K562 (cell line): ENCODE measurements at regions not wholly inside any gene's neighbourhood (a gene's known extent, or its start where the extent isn't known, plus 50 kb on each side); places are given as distances from the start of the nearest gene placed in this dataset.
A peak's percentile ranks its signal among the peaks of the same experiment; 100 is the strongest.

ENCODE experiments used
- ATAC-seq: fragments of 200-7000 bp; cut with Tn5 transposase; 3 replicates; pipeline ENCODE4 v1.9.1; 2020; ENCODE audit warnings: moderate library complexity
- BruUV-seq: library from RNA; stranded (reverse); fragments of 400-500 nt; replicated peaks from 2 replicates; lab custom pipeline; 2021; lab: Mats Ljungman, UMichigan
- CTCF ChIA-PET: fragments of 300-600 bp; formaldehyde crosslinking; extraction: SDS; loops from one replicate; lab custom pipeline; 2021; ENCODE audit warnings: low intra/inter-chr PET ratio; lab: Yijun Ruan, JAX
- POLR2A ChIA-PET: fragments of 300-600, 350-650 bp; sonication (Branson Sonifier 250); formaldehyde crosslinking; extraction: SDS; loops from one replicate; lab custom pipeline; 2021; ENCODE audit warnings: antibody characterized with exemption, inconsistent platforms; lab: Yijun Ruan, JAX
- DNase-seq, 4 experiments: peaks; one replicate each; pipeline versions ENCODE4 v3.0.0 to v3.0.0-alpha.2; 2011 to 2018; ENCODE audit warnings: low spot score in 3 of 4, mixed read lengths in 3 of 4; ENCODE audit errors: extremely low read depth in 1 of 4
- FAIRE-seq: peaks from 2 replicates; lab custom pipeline; 2011; peaks lifted over from hg19 to GRCh38; lab: Jason Lieb, UNC
- H2AFZ ChIP-seq: 2 replicates; pipeline ENCODE4 v1.6.0; 2011; ENCODE audit warnings: low read depth, low read length, control low read depth, inconsistent platforms
- H3K27ac ChIP-seq: fragments of 200-600 bp; 3 replicates; pipeline ENCODE4 v1.8.0; 2011; ENCODE audit warnings: low read depth, mild to moderate bottlenecking, control low read depth, inconsistent platforms, low read length, moderate library complexity, mixed read lengths; ENCODE audit errors: extremely low read depth
- H3K27me3 ChIP-seq, 2 experiments: fragments of 300-600 bp in 1 of 2; 2 replicates in 1 of 2; 3 replicates in 1 of 2; pipeline versions ENCODE4 v1.6.0 to v1.8.0; 2011; ENCODE audit warnings: inconsistent platforms in 2 of 2, low read length in 2 of 2, mild to moderate bottlenecking in 1 of 2, mixed read lengths in 1 of 2, moderate library complexity in 1 of 2; ENCODE audit not compliant: control insufficient read depth in 2 of 2, insufficient read depth in 2 of 2
- H3K36me3 ChIP-seq: fragments of 300-600 bp; 3 replicates; pipeline ENCODE4 v1.8.0; 2011; ENCODE audit warnings: mild to moderate bottlenecking, low read length, inconsistent platforms; ENCODE audit not compliant: control insufficient read depth, insufficient read depth
- H3K4me1 ChIP-seq, 2 experiments: fragments of 200-600 bp in 1 of 2; replicated peaks in 1 of 2; 2 replicates in 1 of 2; 3 replicates in 1 of 2; pipeline versions ENCODE4 v1.5.1 to v1.8.0; 2011; ENCODE audit warnings: inconsistent platforms in 2 of 2, low read length in 2 of 2, mild to moderate bottlenecking in 1 of 2, mixed read lengths in 1 of 2, moderate library complexity in 1 of 2; ENCODE audit not compliant: control insufficient read depth in 2 of 2, insufficient read depth in 2 of 2
- H3K4me2 ChIP-seq: 2 replicates; pipeline ENCODE4 v1.6.1; 2011; ENCODE audit warnings: low read length, control low read depth, inconsistent platforms, mixed read lengths; ENCODE audit not compliant: insufficient read depth
- H3K4me3 ChIP-seq: fragments of 200-600 bp; sonication (generic), shearing (Covaris generic); 2 replicates; pipeline ENCODE4 v1.5.1; 2016; ENCODE audit warnings: control low read depth, inconsistent platforms
- H3K79me2 ChIP-seq: fragments of 200-600 bp; 3 replicates; pipeline ENCODE4 v1.8.0; 2011; ENCODE audit warnings: low read length, inconsistent platforms; ENCODE audit not compliant: control insufficient read depth, insufficient read depth
- H3K9ac ChIP-seq, 2 experiments: 2 replicates each; pipeline versions ENCODE4 v1.6.0 to v1.6.1; 2011; ENCODE audit warnings: low read depth in 2 of 2, low read length in 2 of 2, control low read depth in 1 of 2, inconsistent platforms in 1 of 2, mild to moderate bottlenecking in 1 of 2, mixed read lengths in 1 of 2; ENCODE audit not compliant: insufficient read depth in 1 of 2
- H3K9me1 ChIP-seq: one replicate; pipeline ENCODE4 v1.6.0; 2011; ENCODE audit warnings: inconsistent platforms, mild to moderate bottlenecking, low read length, moderate library complexity; ENCODE audit not compliant: control insufficient read depth, insufficient read depth
- H3K9me3 ChIP-seq: replicated peaks from 2 replicates; pipeline ENCODE4 v1.5.1; 2011; ENCODE audit warnings: low read depth, low read length, inconsistent platforms; ENCODE audit not compliant: control insufficient read depth, insufficient read depth
- H4K20me1 ChIP-seq: replicated peaks from 2 replicates; pipeline ENCODE4 v1.6.1; 2011; ENCODE audit warnings: low read length, inconsistent platforms, mixed read lengths; ENCODE audit not compliant: control insufficient read depth, insufficient read depth
- ARID2 ChIP-seq: fragments of 450-650 bp; IDR thresholded peaks from 2 replicates; pipeline ENCODE4 v1.6.1; 2017; ENCODE audit warnings: antibody characterized with exemption, mild to moderate bottlenecking
- BHLHE40 ChIP-seq: IDR thresholded peaks from 2 replicates; pipeline ENCODE4 v1.6.1; 2011; ENCODE audit warnings: low read length, improper control_type of control experiment
- COPS2 ChIP-seq: fragments of 450-650 bp; conservative IDR thresholded peaks from 2 replicates; pipeline ENCODE4 v1.6.1; 2016; ENCODE audit warnings: mild to moderate bottlenecking, moderate library complexity
- ELF1 ChIP-seq: fragments of 200-800 bp; sonication (Bioruptor generic); IDR thresholded peaks from 2 replicates; pipeline ENCODE4 v1.6.1; 2016; ENCODE audit warnings: missing genetic modification characterization, missing compliant biosample characterization
- HIVEP1 ChIP-seq: fragments of 250-450 bp; sonication (Bioruptor Pico); IDR thresholded peaks from 2 replicates; pipeline ENCODE4 v1.4.0; 2020; ENCODE audit warnings: mild to moderate bottlenecking
- MAZ ChIP-seq, 2 experiments: fragments of 450-650 bp in 1 of 2; sonication (generic) in 1 of 2; formaldehyde crosslinking; IDR thresholded peaks in 1 of 2; conservative IDR thresholded peaks in 1 of 2; 2 replicates each; pipeline versions ENCODE4 v1.4.0 to v1.5.0; 2020; ENCODE audit warnings: mild to moderate bottlenecking in 1 of 2, missing genetic modification reagents in 1 of 2
- MYC ChIP-seq, 2 experiments: fragments of 250-450 bp in 1 of 2; sonication (Bioruptor Pico) in 1 of 2; IDR thresholded peaks; 2 replicates each; pipeline versions ENCODE4 v1.5.1 to v1.6.1; 2012 to 2021; ENCODE audit warnings: low read depth in 2 of 2, borderline replicate concordance in 1 of 2, improper control_type of control experiment in 1 of 2, low read length in 1 of 2, mild to moderate bottlenecking in 1 of 2, moderate library complexity in 1 of 2
- PHB ChIP-seq: fragments of 250-450 bp; sonication (Bioruptor Pico); IDR thresholded peaks from 2 replicates; pipeline ENCODE4 v1.5.0; 2021
- TBP ChIP-seq: optimal IDR thresholded peaks from 2 replicates; pipeline ENCODE3; 2011; ENCODE audit warnings: low read depth, low read length, improper control_type of control experiment
- ZNF24 ChIP-seq: fragments of 450-650 bp; IDR thresholded peaks from 2 replicates; pipeline ENCODE4 v1.6.1; 2016
- ZNF717 ChIP-seq: fragments of 250-450 bp; sonication (Bioruptor Pico); IDR thresholded peaks from 2 replicates; pipeline ENCODE4 v1.5.0; 2021
- ZNF766 ChIP-seq: fragments of 200-800 bp; sonication (Bioruptor generic); conservative IDR thresholded peaks from 2 replicates; pipeline ENCODE4 v1.6.1; 2016; ENCODE audit warnings: missing genetic modification characterization, missing compliant biosample characterization
- WGBS: fragments of 100-300 bp; shearing (Covaris generic); methylation state at CpG from one replicate; pipeline ENCODE4 v1.1.6; 2016; ENCODE audit warnings: low coverage, mixed read lengths; ENCODE audit not compliant: insufficient coverage; ENCODE audit errors: missing lambda C conversion rate; 5-methylcytosine and 5-hydroxymethylcytosine counted together
- in situ Hi-C: fragments of 300-500 bp; cut with MboI; formaldehyde crosslinking; loops from 4 replicates; pipeline ENCODE4 v1.15.0; 2018; ENCODE audit warnings: inconsistent platforms, mixed read lengths
- intact Hi-C: fragments of 100-400 bp; cut with micrococcal nuclease; formaldehyde crosslinking; loops from 2 replicates; pipeline ENCODE4 v1.14.2; 2022
- TF ChIP-seq, protein P1 (sequence below): sonication (generic); formaldehyde crosslinking; IDR thresholded peaks from 2 replicates; pipeline ENCODE4 v1.8.0; 2022; ENCODE audit warnings: missing genetic modification reagents, mild to moderate bottlenecking, moderate library complexity, borderline replicate concordance
- TF ChIP-seq, protein P2 (sequence below): fragments of 250-450 bp; sonication (Bioruptor Pico); IDR thresholded peaks from 2 replicates; pipeline ENCODE4 v1.4.0; 2020; ENCODE audit warnings: borderline replicate concordance

DNA sequence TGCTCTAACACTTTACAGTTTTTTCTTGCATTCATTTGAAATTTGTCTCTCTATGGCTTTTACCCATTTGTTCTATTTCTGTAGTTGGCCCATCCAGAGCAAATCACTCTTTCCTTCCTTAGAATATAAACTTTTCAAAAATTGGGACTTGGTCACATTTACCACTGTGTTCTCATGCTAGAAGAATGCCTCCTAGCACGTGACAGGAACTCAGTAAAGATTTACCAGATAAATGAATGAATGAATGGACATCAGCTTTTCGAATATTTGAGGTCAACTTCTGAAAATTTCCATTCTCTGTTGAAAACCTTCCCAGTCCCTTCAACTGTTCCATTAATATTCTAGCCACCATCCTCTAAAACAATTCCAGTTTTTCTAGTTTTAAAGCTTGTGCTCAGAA is 294.5 kb downstream of the CD83 start:
- ATAC-seq (no peak), FAIRE-seq (no peak), DNase-seq (no peak)
- no peaks in the 10 kb centered on the region for H3K27me3 ChIP-seq
- no peaks in the 10 kb centered on the region for H3K36me3 ChIP-seq
- ChIA-PET POLR2A (interaction anchor here (1.1 kb wide), 1 partner anchor 8 kb away, joined by 3 read pairs; no protein-coding TSS in a partner anchor), CTCF (no interaction called here)
- H3K27ac ChIP-seq, result no peak overlapping the region
- intact Hi-C loops (no loop called here), in situ Hi-C loops (no loop called here)
- BruUV-seq, result no TSS peak
- no peaks in the 10 kb centered on the region for H3K9me1 ChIP-seq
- no peak overlapping the region for H3K4me2 ChIP-seq
- no peaks in the 10 kb centered on the region for H4K20me1 ChIP-seq
- H2AFZ ChIP-seq, result no peak overlapping the region
- no peaks in the 10 kb centered on the region for H3K79me2 ChIP-seq
- H3K4me3 ChIP-seq, result no peak overlapping the region
- 13% methylated on average over 2 of the region's 2 CpGs for WGBS
- TF ChIP-seq, protein P1, sequence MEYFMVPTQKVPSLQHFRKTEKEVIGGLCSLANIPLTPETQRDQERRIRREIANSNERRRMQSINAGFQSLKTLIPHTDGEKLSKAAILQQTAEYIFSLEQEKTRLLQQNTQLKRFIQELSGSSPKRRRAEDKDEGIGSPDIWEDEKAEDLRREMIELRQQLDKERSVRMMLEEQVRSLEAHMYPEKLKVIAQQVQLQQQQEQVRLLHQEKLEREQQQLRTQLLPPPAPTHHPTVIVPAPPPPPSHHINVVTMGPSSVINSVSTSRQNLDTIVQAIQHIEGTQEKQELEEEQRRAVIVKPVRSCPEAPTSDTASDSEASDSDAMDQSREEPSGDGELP (CRISPR knock-in tag), result no peak
- TF ChIP-seq BHLHE40, result peak; percentile 13; the same call in 1 of the 2 replicates
- TF ChIP-seq TBP, result no peak
- TF ChIP-seq ZNF24, result 0 out of 2 replicates have a peak, but pooled peaks have one; percentile 39
- no peak overlapping the region for H3K9ac ChIP-seq
- H3K4me1 ChIP-seq, result no peaks in the 10 kb centered on the region
- H3K9me3 ChIP-seq, result no peaks in the 10 kb centered on the region

DNA sequence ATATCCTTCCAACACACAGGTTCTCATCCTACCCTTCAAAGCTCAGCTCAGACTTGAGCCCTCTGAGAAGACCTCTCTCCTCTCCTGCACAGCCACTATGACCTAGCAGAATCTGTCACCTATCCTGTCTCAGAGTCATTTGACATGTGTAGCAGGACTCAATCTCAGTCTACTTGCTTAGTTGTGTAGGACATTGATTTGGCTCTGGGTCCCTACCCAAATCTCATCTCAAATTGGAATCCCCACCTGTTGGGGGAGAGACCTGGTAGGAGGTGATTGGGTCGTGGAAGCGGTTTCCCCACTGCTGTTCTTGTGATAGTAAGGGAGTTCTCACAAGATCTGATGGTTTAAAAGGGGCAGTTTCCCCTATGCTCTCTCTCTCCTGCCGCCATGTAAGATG is 297.9 kb downstream of the CD83 start:
- ChIA-PET POLR2A (no interaction called here), CTCF (no interaction called here)
- Histone ChIP-seq H3K9ac (no peak overlapping the region), H3K27ac (no peak overlapping the region), H3K4me2 (no peak overlapping the region), H3K9me3 (no peaks in the 10 kb centered on the region), H3K9me1 (no peaks in the 10 kb centered on the region), H3K36me3 (no peaks in the 10 kb centered on the region), H3K27me3 (no peaks in the 10 kb centered on the region), H4K20me1 (no peaks in the 10 kb centered on the region), H2AFZ (no peak overlapping the region), H3K79me2 (no peaks in the 10 kb centered on the region), H3K4me1 (no peaks in the 10 kb centered on the region), H3K4me3 (no peak overlapping the region)
- FAIRE-seq (no peak), DNase-seq (no peak), ATAC-seq (peak; percentile 48; the same call in 2 of the 3 replicates)
- 38% methylated on average over 3 of the region's 3 CpGs for WGBS
- intact Hi-C loops, result no loop called here
- no TSS peak for BruUV-seq
- in situ Hi-C loops, result no loop called here
- TF ChIP-seq ELF1 (no peak), COPS2 (no peak), HIVEP1 (CRISPR knock-in tag) (no peak), ARID2 (no peak), PHB (CRISPR knock-in tag) (no peak), MAZ (CRISPR knock-in tag; conservative IDR thresholded peaks at IDR 0.05 in 1 of 2, IDR thresholded peaks at IDR 0.05 in 1 of 2) (no peak), MYC (IDR thresholded peaks at IDR 0.05; ENCODE audit: low read depth, low read length) (no peak), MYC (CRISPR knock-in tag; IDR thresholded peaks at IDR 0.05; ENCODE audit: borderline replicate concordance, low read depth) (no peak), ZNF766 (CRISPR knock-in tag) (no peak), ZNF717 (CRISPR knock-in tag) (no peak)
- TF ChIP-seq, protein P2, sequence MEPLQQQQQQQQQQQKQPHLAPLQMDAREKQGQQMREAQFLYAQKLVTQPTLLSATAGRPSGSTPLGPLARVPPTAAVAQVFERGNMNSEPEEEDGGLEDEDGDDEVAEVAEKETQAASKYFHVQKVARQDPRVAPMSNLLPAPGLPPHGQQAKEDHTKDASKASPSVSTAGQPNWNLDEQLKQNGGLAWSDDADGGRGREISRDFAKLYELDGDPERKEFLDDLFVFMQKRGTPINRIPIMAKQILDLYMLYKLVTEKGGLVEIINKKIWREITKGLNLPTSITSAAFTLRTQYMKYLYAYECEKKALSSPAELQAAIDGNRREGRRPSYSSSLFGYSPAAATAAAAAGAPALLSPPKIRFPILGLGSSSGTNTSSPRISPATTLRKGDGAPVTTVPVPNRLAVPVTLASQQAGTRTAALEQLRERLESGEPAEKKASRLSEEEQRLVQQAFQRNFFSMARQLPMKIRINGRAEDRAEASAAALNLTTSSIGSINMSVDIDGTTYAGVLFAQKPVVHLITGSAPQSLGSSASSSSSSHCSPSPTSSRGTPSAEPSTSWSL (CRISPR knock-in tag), result no peak
